HG03439 (cell line): ENCODE measurements at regions not wholly inside any gene's neighbourhood (a gene's known extent, or its start where the extent isn't known, plus 50 kb on each side); places are given as distances from the start of the nearest gene placed in this dataset.

Experiments
- ATAC-seq: cut with Tn5 transposase; IDR thresholded peaks from one replicate; pipeline ENCODE4 v1.9.1; 2021; ENCODE audit warnings: mild to moderate bottlenecking, moderate library complexity; ENCODE audit not compliant: unreplicated experiment

- no peak for ATAC-seq
Observed at GRCh38 chr10:4733150-4733842, 92.7 kb upstream of the AKR1E2 start.

DNA sequence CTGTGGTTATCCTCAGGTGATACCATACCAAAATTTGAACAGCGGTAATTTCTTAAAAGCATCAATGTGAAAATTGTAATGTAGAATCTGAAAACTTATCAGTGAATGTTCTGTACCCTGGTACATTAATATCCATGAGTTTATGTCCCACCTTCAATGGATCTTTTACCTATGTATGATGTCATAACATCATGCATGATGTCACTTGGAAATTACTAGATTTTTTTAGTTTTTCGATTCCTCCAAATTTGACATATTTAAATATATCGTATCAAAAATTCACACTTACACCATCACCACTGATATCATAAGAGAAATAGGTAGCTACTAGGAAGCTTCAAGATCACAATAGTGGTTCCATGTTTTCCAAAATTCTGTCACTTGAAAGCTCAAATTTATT, 95.0 kb upstream of the AKR1E2 start:
- no peak for ATAC-seq

DNA sequence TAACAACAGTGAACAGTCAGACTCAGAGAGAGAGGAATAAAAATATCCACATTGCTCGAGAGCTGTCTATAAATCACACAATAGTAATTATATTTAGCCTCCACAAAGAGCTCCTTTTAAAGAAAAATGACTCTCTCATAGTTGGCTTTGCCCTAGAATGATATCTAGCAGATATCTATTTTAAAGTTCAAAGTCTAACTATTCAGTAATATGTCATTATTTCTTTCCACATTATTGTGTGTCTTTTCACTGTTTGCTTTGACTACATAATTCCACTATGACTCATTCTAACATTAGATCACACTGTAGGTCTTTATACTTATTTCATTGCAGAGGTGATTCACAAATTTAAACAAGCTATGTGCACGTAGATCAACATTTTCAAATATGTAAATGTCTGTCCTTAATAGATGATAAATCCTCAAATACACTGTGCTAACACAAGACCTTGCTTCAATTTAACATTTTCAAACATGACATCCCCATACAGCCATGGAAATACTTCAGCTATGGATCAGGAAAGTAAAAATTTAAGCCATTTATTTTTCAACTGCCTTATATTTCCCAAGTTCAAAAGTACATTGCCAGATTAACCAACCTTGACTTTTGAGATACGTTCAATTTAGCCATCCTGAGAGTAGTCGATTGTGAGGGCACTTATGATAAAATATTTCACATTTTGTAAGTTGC, 99.9 kb upstream of the AKR1E2 start:
- no peak for ATAC-seq

- ATAC-seq = no peak
Observed at GRCh38 chr10:4723860-4724259, 102.1 kb upstream of the AKR1E2 start.

DNA sequence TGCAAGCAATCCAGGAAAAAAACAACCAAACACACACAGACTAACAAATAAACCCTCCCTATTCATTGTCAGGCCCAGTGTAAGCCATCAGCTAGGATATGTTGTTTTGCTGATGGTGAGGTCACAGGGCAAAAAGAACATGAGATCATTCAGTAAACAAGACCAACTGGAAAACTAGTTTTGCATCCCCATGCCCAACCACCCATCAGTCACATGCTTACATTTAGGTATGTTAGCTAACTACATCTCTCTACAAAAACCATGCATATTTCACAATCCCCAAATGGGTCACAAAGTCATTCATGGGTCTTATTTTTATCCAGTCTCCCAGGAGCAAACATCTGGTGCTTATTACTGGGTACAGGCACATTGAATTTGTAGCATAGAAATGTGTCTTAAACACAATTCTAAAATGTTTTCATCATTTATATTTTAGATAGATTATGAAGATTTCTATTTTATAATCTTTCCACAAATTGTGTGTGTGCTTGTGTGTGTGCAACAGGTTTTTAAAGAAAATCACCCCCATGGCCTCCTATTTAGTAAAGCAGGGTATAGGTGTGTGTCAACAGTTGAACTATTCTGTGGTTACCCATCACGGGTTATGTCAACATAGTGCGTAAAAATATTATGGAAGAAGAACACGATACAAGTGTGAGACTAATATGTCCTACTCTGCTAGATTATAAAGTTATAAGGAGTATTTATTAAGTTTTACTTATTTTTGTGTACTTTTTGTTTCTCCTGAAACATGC, 103.8 kb upstream of the AKR1E2 start:
- no peak for ATAC-seq

DNA sequence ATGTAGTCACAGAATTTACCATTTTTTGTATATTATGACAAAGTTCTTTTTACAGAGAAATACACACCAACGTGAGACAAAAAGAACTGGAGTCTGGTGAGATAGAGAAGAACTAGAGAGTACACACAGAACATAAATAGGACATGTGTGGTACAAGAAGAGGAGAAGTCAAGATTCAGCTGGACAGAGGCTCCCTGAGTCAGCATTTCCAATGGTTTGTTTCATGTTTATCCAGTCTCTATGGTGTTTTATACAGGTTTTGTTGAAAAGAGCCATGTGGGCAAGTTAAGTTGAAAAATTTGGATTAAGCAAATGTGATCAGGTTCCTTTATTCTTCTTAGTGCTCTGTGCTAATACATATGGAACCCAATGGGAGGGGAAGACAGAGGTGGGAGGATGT, 105.5 kb upstream of the AKR1E2 start:
- no peak for ATAC-seq

DNA sequence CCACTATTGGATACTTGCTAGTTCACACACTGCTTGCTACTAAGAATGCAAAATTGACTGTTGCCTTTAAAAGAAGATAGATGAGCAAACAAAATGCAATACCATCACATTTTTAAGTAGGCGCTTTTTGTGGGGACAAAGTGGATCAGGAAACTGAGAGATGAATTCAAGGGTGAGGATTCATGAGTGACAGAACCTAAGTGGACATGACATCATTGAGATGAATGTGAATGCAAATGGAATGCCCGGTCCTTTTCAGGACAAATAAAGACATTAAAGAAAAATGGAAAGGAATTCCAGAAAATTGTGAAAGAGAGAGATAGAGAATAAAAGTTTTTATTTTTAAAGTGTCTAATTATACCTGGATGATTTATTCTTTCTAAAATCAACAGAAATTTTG, 106.3 kb upstream of the AKR1E2 start:
- ATAC-seq = no peak

GRCh38 chr10:4719036-4719435, 107.0 kb upstream of the AKR1E2 start:
- no peak for ATAC-seq

DNA sequence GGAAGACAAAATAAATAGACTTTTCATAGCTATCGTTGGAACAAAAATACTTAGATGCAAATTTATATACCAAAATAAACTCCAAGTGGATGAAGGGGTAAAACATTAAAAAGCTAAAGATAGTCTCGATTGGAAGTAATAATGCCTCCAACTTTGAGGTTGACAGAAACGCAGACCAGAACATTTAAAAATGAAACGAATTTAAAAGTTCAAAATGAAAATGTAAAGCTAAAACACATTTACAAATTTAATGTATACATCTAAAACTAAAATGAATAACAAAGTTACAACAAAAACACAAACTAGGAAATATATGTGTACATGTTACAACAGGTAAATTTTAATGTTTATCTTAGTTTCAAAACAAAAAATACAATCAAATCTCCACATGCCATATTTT, 107.5 kb upstream of the AKR1E2 start:
- ATAC-seq = no peak

DNA sequence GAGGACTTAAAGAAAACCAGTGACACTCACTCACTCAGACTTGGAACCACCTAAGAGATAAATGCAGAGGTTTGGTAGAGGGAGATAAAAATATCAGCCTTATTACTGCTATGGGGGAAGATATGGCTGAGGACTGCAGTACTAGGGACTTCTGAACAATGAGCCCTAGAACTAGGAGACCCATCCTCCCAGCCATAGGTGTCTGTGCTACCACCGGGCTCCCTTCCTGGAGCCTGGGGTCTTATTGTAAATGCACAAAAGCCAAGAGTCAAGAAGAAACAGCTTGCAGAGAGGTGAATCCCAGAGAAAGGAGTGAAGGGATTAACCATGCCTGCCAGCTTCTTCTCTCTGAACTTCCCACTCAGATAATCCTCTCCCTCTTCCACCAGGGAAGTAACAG, 108.3 kb upstream of the AKR1E2 start:
- no peak for ATAC-seq

GRCh38 chr10:4710858-4711257, 115.1 kb upstream of the AKR1E2 start:
- ATAC-seq = no peak

- ATAC-seq = no peak
Observed at GRCh38 chr10:4708123-4708759, 117.8 kb upstream of the AKR1E2 start.

GRCh38 chr10:4707221-4707620, 118.8 kb upstream of the AKR1E2 start:
- ATAC-seq = no peak

DNA sequence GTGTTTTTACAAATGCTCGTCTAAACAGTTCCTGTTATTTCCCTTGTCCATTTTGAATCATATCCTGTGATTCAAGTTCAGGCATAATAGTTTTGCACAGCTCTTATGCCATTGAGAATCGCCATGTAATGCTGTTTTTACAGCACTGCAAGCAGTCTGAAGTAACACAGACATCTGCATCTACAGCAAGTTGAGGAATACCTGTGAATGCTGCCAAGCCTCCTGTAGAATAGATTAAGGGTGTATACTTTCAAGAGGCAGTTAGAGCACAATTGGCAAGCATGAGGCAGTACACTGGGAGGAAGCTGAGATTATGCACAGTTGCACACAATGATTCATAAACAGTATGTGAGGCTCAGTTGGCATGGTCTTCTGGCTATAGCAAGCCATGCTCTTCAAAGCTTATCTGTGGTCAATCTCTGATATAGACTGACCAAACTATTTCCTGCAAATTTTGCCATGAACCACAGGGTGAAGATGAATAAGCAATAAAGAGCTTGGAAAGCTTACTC, 121.9 kb upstream of the AKR1E2 start:
- ATAC-seq = no peak

GRCh38 chr10:4701016-4701415, 125.0 kb upstream of the AKR1E2 start:
- no peak for ATAC-seq

GRCh38 chr10:4699950-4700730, 125.9 kb upstream of the AKR1E2 start:
- no peak for ATAC-seq

DNA sequence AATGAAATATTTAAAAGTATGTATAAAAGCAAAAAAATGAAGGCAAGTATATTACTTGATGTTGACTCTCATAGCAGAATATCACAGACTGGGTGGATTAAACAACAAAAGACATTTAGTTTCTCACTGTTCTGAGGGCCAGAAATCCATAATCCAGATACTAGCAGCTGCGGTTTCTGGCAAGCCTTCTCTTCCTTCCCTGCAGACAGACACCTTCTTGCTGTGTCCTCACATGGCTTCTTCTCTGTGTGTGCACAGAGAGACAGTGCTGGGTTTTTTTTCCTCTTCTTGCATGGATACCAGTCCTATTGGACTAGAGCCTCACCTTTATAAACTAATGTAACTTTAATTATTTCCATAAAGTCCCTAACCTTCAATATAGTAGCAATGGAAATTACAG, 127.9 kb upstream of the AKR1E2 start:
- ATAC-seq = no peak

DNA sequence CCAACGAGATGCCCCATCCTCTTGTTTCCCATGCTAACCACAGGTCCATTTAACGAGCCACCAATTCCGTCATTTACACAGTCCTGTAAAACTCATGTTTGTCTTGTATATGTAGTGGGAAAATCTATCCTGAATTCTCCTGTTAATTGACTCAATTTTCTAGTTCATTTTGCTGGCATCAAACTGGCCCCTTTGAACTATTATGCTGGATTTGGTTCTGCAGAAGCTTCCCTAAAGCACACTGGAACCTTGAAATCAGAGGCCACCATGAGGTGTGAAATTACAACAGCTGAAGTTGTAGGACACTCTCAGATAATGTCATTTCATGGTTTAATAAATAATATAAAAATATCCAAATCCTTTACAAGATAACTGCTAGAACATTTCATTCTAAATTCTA, 129.8 kb upstream of the AKR1E2 start:
- no peak for ATAC-seq

DNA sequence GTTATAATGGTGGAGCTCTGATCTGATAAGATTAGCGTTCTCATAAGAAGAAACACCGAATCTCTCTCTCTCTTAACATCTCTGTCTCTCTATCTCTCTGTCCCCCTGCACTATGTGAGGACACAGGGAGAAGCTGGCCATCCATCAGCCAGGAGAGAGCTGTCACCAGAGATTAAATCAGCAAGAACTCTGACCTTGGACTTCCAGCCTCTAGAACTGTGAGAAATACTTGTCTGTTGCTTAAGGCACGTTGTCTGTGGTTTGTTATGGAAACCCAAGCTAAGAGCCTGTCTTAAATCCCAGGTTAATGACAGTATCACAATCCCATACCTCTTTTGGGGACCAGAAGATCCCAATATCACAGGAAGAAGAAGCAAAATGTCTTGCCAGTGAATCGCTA, 132.0 kb upstream of the AKR1E2 start:
- ATAC-seq = no peak

DNA sequence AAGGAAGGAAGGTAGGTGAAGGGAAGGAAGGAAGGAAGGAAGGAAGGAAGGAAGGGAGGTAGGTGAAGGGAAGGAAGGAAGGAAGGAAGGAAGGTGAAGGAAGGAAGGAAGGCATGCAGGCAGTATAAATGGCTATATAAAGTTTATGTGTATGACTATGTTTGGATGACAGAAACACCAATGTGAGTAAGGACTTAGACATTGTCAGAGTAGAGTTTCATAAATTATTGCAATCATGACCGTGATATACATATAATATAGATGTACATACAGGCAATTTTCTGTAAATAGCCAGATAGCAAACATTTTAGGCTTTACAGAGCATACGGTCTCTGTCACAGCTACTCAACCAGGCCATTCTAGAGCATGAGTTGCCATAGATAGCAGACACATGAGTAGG, 133.8 kb upstream of the AKR1E2 start:
- no peak for ATAC-seq

GRCh38 chr10:4691776-4692175, 134.2 kb upstream of the AKR1E2 start:
- ATAC-seq = no peak
